ENCODE measurements at regions not wholly inside any gene's neighbourhood (a gene's known extent, or its start where the extent isn't known, plus 50 kb on each side); places are given as distances from the start of the nearest gene placed in this dataset.

DNA sequence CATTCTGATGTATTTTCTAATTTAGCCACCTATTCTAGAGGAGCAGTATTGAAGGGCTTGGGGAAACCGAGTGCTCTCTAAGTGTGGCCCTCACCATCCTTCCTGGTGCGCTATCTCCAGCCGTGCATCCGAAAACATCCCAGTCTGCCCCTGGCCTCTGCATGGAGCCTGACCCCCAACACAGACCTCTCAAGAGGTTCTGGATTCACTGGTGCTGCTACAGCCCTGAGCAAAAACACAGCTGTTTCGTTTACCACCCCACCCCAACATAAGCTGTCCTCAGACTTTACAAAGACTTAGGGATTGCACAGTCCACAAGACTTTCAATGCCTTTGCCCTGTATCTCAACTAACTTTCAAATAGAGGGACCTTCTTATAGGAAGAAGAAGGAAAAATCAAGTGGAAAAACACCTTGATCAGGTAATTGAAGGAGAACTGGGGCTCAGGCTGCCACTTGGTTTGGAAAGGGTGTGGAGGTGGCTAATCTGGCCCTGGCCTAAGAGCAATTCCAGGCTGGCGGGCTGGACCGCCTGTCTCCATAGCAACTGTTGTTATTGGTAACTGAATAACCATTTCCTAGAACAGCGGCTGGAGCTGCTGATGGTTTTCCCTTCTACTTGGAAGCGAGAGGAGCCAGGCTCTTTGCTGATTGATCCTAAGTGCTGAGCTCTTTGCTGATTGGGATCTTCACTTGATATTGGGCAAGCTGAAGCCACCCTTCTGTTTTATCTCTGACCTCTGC, 90.2 kb upstream of the TOX2 start:
- TF ChIP-seq, protein P1, sequence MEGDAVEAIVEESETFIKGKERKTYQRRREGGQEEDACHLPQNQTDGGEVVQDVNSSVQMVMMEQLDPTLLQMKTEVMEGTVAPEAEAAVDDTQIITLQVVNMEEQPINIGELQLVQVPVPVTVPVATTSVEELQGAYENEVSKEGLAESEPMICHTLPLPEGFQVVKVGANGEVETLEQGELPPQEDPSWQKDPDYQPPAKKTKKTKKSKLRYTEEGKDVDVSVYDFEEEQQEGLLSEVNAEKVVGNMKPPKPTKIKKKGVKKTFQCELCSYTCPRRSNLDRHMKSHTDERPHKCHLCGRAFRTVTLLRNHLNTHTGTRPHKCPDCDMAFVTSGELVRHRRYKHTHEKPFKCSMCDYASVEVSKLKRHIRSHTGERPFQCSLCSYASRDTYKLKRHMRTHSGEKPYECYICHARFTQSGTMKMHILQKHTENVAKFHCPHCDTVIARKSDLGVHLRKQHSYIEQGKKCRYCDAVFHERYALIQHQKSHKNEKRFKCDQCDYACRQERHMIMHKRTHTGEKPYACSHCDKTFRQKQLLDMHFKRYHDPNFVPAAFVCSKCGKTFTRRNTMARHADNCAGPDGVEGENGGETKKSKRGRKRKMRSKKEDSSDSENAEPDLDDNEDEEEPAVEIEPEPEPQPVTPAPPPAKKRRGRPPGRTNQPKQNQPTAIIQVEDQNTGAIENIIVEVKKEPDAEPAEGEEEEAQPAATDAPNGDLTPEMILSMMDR (IDR thresholded peaks at IDR 0.05) = no peak
- TF ChIP-seq EZH2 (IDR thresholded peaks at IDR 0.05; ENCODE audit: borderline replicate concordance, insufficient read depth, low read depth, low read length, poor library complexity, severe bottlenecking) = no peak
